ENCODE measurements at regions not wholly inside any gene's neighbourhood (a gene's known extent, or its start where the extent isn't known, plus 50 kb on each side); places are given as distances from the start of the nearest gene placed in this dataset.

GRCh38 chr21:39025198-39025597 lies 158.1 kb downstream of the PSMG1 start:
- Histone ChIP-seq H3K4me3 (no peak overlapping the region), H3K9me3 (peaks cover 12% of the 10 kb centered on the region), H3K36me3 (no peaks in the 10 kb centered on the region), H3K27me3 (no peaks in the 10 kb centered on the region)
- no peak for DNase-seq

GRCh38 chr21:39024538-39024937 lies 158.7 kb downstream of the PSMG1 start:
- H3K27me3 ChIP-seq = no peaks in the 10 kb centered on the region

GRCh38 chr21:39022863-39023693 lies 160.2 kb downstream of the PSMG1 start:
- Histone ChIP-seq H3K4me3 (no peak overlapping the region), H3K36me3 (no peaks in the 10 kb centered on the region)
- no peak for DNase-seq

More at GRCh38 chr21:39024538-39024937, 158.7 kb downstream of the PSMG1 start:
- no peaks in the 10 kb centered on the region for H3K36me3 ChIP-seq
- DNase-seq = no peak
- H3K9me3 ChIP-seq = peaks cover 12% of the 10 kb centered on the region
- no peak overlapping the region for H3K4me3 ChIP-seq

GRCh38 chr21:39022466-39022862 lies 160.8 kb downstream of the PSMG1 start:
- Histone ChIP-seq H3K36me3 (no peaks in the 10 kb centered on the region), H3K4me3 (no peak overlapping the region), H3K9me3 (peaks cover 12% of the 10 kb centered on the region), H3K27me3 (no peaks in the 10 kb centered on the region)
- no peak for DNase-seq

More at GRCh38 chr21:39022863-39023693, 160.2 kb downstream of the PSMG1 start:
- peaks cover 12% of the 10 kb centered on the region for H3K9me3 ChIP-seq
- H3K27me3 ChIP-seq = no peaks in the 10 kb centered on the region

GRCh38 chr21:39022035-39022434 lies 161.2 kb downstream of the PSMG1 start:
- Histone ChIP-seq H3K36me3 (no peaks in the 10 kb centered on the region), H3K4me3 (no peak overlapping the region), H3K9me3 (peaks cover 10% of the 10 kb centered on the region), H3K27me3 (no peaks in the 10 kb centered on the region)
- DNase-seq = no peak

- Histone ChIP-seq H3K36me3 (no peaks in the 10 kb centered on the region), H3K4me3 (no peak overlapping the region), H3K9me3 (peaks cover 10% of the 10 kb centered on the region), H3K27me3 (no peaks in the 10 kb centered on the region)
- no peak for DNase-seq
These were observed 161.8 kb downstream of the PSMG1 start for GRCh38 chr21:39021478-39021832.

- Histone ChIP-seq H3K27me3 (no peaks in the 10 kb centered on the region), H3K4me3 (no peak overlapping the region), H3K36me3 (no peaks in the 10 kb centered on the region), H3K9me3 (peaks cover 11% of the 10 kb centered on the region)
- no peak for DNase-seq
These were observed 162.3 kb downstream of the PSMG1 start for GRCh38 chr21:39020751-39021477.

- Histone ChIP-seq H3K4me3 (no peak overlapping the region), H3K27me3 (no peaks in the 10 kb centered on the region), H3K36me3 (no peaks in the 10 kb centered on the region), H3K9me3 (peaks cover 2% of the 10 kb centered on the region; the same call in 1 of the 2 replicates)
- no peak for DNase-seq
These were observed 164.5 kb downstream of the PSMG1 start for GRCh38 chr21:39018730-39019129.

GRCh38 chr21:39016740-39017315 lies 166.4 kb downstream of the PSMG1 start:
- Histone ChIP-seq H3K4me3 (no peak overlapping the region), H3K36me3 (no peaks in the 10 kb centered on the region)
- peak; percentile 25 for DNase-seq

GRCh38 chr21:39014747-39015146 lies 168.5 kb downstream of the PSMG1 start:
- no peaks in the 10 kb centered on the region for H3K36me3 ChIP-seq
- H3K9me3 ChIP-seq = peaks cover 2% of the 10 kb centered on the region; the same call in 1 of the 2 replicates
- H3K4me3 ChIP-seq = no peak overlapping the region
- H3K27me3 ChIP-seq = no peaks in the 10 kb centered on the region
- peak; percentile 33 for DNase-seq

More at GRCh38 chr21:39016740-39017315, 166.4 kb downstream of the PSMG1 start:
- peaks cover 2% of the 10 kb centered on the region; the same call in 1 of the 2 replicates for H3K9me3 ChIP-seq
- no peaks in the 10 kb centered on the region for H3K27me3 ChIP-seq

GRCh38 chr21:39012326-39013230 lies 170.7 kb downstream of the PSMG1 start:
- peaks cover 2% of the 10 kb centered on the region; the same call in 1 of the 2 replicates for H3K9me3 ChIP-seq
- DNase-seq = no peak
- H3K36me3 ChIP-seq = no peaks in the 10 kb centered on the region
- H3K27me3 ChIP-seq = no peaks in the 10 kb centered on the region
- H3K4me3 ChIP-seq = no peak overlapping the region

GRCh38 chr21:39011911-39012310 lies 171.3 kb downstream of the PSMG1 start:
- Histone ChIP-seq H3K9me3 (peaks cover 2% of the 10 kb centered on the region; the same call in 1 of the 2 replicates), H3K4me3 (no peak overlapping the region), H3K27me3 (no peaks in the 10 kb centered on the region), H3K36me3 (no peaks in the 10 kb centered on the region; the same call in 1 of the 2 replicates)
- no peak for DNase-seq

GRCh38 chr21:39010629-39011404 lies 172.4 kb downstream of the PSMG1 start:
- H3K4me3 ChIP-seq = no peak overlapping the region
- H3K36me3 ChIP-seq = no peaks in the 10 kb centered on the region; the same call in 1 of the 2 replicates
- H3K9me3 ChIP-seq = peaks cover 2% of the 10 kb centered on the region; the same call in 1 of the 2 replicates
- no peaks in the 10 kb centered on the region for H3K27me3 ChIP-seq
- DNase-seq = no peak

GRCh38 chr21:39009587-39010225 lies 173.5 kb downstream of the PSMG1 start:
- no peaks in the 10 kb centered on the region; the same call in 1 of the 2 replicates for H3K36me3 ChIP-seq
- no peak for DNase-seq
- H3K9me3 ChIP-seq = peaks cover 4% of the 10 kb centered on the region; the same call in 1 of the 2 replicates
- H3K4me3 ChIP-seq = no peak overlapping the region
- H3K27me3 ChIP-seq = no peaks in the 10 kb centered on the region

GRCh38 chr21:39007985-39008384 lies 175.3 kb downstream of the PSMG1 start:
- Histone ChIP-seq H3K4me3 (no peak overlapping the region), H3K27me3 (no peaks in the 10 kb centered on the region), H3K9me3 (peaks cover 4% of the 10 kb centered on the region; the same call in 1 of the 2 replicates), H3K36me3 (no peaks in the 10 kb centered on the region; the same call in 1 of the 2 replicates)
- DNase-seq = no peak
